ENCODE measurements at regions not wholly inside any gene's neighbourhood (a gene's known extent, or its start where the extent isn't known, plus 50 kb on each side); places are given as distances from the start of the nearest gene placed in this dataset.

GRCh38 chr1:105872817-105873216, 1183.7 kb upstream of the PRMT6 start:
- no peak for TF ChIP-seq POLR2A (IDR thresholded peaks at IDR 0.05)
- no peak for TF ChIP-seq CTCF (IDR thresholded peaks at IDR 0.05)
- no peak for TF ChIP-seq EP300 (IDR thresholded peaks at IDR 0.05)
